Esophagus mucosa (tissue), 1 donor: ENCODE measurements at regions not wholly inside any gene's neighbourhood (a gene's known extent, or its start where the extent isn't known, plus 50 kb on each side); places are given as distances from the start of the nearest gene placed in this dataset.
"Not testable (repeated sequence)": the region's sequence is repeated elsewhere in the genome, so short reads cannot be mapped to it uniquely, and the experiment has no call there.

Experiments used
- ATAC-seq: fragments of 200-7000 bp; cut with Tn5 transposase; one replicate; pipeline ENCODE4 v1.9.1; 2020
- donor health status: DM: yes; HTN: yes; CAD: no.

GRCh38 chr1:90823686-90824085, 106.6 kb upstream of the BARHL2 start:
- no peak for ATAC-seq

- ATAC-seq = peak; percentile 10
These were observed 104.8 kb upstream of the BARHL2 start for GRCh38 chr1:90821788-90822359.

GRCh38 chr1:90821152-90821787, 104.2 kb upstream of the BARHL2 start:
- peak; percentile 88 for ATAC-seq

GRCh38 chr1:90820745-90821144, 103.6 kb upstream of the BARHL2 start:
- ATAC-seq = no peak

- ATAC-seq = no peak
These were observed 100.3 kb upstream of the BARHL2 start for GRCh38 chr1:90817399-90817798.

- not testable (repeated sequence) for ATAC-seq
These were observed 95.1 kb upstream of the BARHL2 start for GRCh38 chr1:90812237-90812636.

- not testable (repeated sequence) for ATAC-seq
These were observed 94.4 kb upstream of the BARHL2 start for GRCh38 chr1:90811444-90811950.

GRCh38 chr1:90810681-90811080, 93.6 kb upstream of the BARHL2 start:
- no peak for ATAC-seq

GRCh38 chr1:90809996-90810395, 92.9 kb upstream of the BARHL2 start:
- no peak for ATAC-seq

- no peak for ATAC-seq
These were observed 92.0 kb upstream of the BARHL2 start for GRCh38 chr1:90809093-90809492.

- ATAC-seq = no peak
These were observed 90.2 kb upstream of the BARHL2 start for GRCh38 chr1:90807329-90807728.

GRCh38 chr1:90802622-90803021, 85.5 kb upstream of the BARHL2 start:
- ATAC-seq = no peak

GRCh38 chr1:90800012-90800717, 83.1 kb upstream of the BARHL2 start:
- ATAC-seq = no peak

GRCh38 chr1:90799326-90799725, 82.2 kb upstream of the BARHL2 start:
- ATAC-seq = no peak

GRCh38 chr1:90798883-90799282, 81.8 kb upstream of the BARHL2 start:
- ATAC-seq = no peak

- ATAC-seq = no peak
These were observed 81.2 kb upstream of the BARHL2 start for GRCh38 chr1:90798344-90798743.

GRCh38 chr1:90795431-90795830, 78.3 kb upstream of the BARHL2 start:
- no peak for ATAC-seq

GRCh38 chr1:90786709-90787108, 69.6 kb upstream of the BARHL2 start:
- ATAC-seq = no peak

- ATAC-seq = no peak
These were observed 67.2 kb upstream of the BARHL2 start for GRCh38 chr1:90784186-90784847.

- ATAC-seq = no peak
These were observed 66.1 kb upstream of the BARHL2 start for GRCh38 chr1:90783181-90783580.

- no peak for ATAC-seq
These were observed 64.9 kb upstream of the BARHL2 start for GRCh38 chr1:90782046-90782445.

GRCh38 chr1:90781534-90781933, 64.4 kb upstream of the BARHL2 start:
- ATAC-seq = no peak

- ATAC-seq = no peak
These were observed 63.9 kb upstream of the BARHL2 start for GRCh38 chr1:90780981-90781380.
